ENCODE measurements at regions not wholly inside any gene's neighbourhood (a gene's known extent, or its start where the extent isn't known, plus 50 kb on each side); places are given as distances from the start of the nearest gene placed in this dataset.

DNA sequence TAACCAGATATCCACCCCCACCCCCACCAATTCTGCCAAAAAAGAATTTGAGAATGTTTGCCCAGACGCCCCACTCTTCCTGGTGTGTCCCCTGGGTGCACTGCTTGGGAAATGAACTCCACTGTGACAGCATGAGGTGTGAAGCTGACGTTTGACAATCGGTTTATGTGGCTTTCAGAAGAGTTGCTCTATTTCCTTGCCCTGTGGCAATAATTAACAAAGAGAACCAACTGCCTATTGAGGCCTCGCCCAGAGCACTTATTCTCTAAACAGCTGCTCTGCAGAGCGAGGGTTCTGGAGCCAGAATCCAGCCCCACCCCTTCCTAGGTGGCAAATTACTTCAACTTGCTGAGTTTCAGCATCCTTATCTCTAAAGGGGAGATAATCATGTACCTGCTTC, 115.8 kb upstream of the SIX3 start:
- no peak for DNase-seq

GRCh38 chr2:44826601-44827000, 114.9 kb upstream of the SIX3 start:
- DNase-seq: no peak

DNA sequence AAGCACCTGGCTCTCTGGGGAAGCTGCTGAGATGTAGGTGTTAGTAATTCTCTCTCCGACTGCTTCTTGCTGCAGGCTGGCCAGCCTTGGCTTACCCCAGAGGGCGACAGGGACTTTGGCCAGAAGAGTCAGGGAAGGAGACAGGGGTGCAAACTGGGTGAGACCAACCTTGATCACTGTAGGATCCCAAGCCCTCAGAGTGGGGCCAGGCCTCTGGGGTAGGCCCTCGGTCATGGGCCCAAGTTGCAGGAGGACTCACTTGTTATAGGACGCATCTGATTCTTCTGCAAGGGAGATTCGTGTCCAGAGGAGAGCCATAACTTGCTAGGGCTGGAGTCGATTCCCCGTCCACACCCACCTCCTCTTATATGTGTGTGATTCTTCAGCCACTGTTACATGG, 111.7 kb upstream of the SIX3 start:
- no peak for DNase-seq

DNA sequence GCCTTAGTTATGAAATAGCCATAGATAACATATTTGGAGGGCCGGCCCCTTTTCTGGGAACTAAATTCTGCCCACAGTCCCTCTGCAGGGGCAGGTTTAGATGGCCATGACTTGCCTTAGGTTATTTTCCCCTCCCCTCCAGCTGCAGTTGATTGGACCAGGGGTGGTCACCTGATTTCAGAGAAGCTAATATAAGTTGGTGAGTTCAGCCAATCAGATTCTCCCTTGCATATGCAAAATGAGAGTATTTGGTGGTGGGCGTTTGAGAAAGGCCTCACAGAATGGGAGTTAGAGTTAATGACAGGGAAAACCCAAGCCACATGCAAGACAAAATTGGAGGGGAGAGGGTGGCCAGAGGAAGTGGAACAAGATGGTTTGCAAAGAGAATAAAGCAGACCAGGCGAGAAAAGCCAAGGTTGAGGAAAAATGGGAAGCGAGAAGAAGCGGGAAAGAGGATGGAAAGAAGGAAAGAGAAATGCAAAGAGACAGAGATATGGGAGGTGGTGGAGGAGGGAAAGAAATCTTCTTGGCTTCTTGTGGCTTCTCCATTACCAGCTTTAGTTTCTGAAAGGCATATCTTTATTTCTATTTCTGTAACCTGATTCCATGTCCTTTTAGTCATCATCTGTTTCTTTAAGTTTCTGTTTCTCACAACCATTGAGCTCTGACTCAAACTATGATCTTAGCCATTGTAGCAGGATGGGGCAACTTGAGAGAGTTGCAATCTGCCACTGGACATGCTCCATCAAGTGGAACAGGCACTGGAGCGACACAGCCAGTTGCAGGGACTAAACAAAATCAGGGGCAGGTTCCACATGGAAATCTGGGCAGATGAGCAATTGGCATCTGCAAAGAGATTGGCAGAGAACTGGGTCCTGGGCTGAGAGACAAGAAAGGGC, 108.1 kb upstream of the SIX3 start:
- DNase-seq: no peak

DNA sequence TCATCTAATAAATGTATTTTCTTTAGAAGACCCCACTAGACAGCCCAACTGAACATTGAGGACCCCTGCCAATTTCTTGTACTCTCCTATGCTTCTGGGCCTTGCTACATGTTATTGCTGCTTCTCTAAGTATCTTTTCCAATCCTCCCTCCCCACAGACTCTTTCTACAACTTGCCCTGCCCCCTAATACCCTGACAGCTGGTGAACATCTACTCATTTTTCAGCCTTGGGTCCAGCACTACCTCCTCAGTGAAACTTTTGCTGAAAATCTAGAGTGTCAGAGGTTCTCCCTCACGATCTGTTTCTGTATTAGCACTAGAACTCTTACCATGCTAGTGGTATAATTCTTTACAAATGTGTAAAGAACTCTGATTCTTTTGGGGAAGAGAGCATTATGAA, 106.8 kb upstream of the SIX3 start:
- no peak for DNase-seq

- no peak for DNase-seq
Measured at GRCh38 chr2:44836174-44836573, 105.3 kb upstream of the SIX3 start.

DNA sequence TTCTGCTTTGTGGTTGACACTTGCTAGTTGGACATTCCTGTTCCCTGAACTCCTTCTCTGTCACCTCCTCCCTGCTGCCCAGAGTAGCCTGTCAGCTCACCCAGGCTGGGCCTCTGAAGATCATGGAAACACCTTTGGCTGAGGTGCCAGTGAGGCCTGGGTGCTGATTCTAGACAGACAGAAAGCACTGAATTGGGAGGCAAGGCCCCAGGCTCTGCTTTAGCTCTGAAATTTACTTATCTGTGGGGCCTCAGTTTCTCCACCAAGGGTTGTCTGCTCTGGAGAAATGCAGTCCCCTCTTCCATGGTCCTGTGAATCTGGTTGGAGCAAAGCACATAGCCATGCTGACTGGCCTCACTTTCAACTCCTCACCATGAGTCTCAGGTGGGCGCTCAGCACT, 104.6 kb upstream of the SIX3 start:
- DNase-seq: no peak

DNA sequence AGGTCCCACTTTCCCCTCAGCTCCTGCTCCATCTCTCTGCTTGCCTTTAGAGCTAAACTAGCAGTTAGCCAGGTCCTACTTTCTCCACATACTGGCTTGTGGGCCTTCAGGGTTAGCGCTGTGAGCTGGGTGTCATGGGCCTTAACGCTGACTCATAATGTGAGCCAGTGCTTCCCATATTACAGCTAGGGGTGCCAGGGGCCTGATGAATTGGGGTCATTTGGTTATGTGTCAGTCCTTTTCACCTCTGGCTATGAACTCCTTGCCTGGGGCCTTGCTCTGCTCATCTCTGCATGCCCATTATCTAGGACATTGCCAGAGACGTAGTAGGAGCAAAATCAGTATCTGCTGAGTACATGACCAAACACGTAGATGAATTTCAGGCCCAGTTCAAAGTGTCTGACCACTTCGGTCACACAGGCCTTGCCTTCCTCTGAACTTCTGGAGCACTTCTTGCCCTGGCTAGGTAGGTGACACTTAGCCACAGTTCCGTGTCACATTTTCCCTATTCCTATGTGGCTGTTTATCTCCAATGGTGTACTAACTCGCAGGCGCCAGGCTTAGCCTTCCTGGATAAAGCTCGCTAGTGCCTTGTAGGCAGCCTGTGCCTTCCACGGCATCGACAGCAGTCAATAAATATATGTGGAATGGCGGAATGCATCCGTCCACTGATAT, 103.2 kb upstream of the SIX3 start:
- DNase-seq: no peak

GRCh38 chr2:44839370-44839769, 102.1 kb upstream of the SIX3 start:
- DNase-seq: no peak

DNA sequence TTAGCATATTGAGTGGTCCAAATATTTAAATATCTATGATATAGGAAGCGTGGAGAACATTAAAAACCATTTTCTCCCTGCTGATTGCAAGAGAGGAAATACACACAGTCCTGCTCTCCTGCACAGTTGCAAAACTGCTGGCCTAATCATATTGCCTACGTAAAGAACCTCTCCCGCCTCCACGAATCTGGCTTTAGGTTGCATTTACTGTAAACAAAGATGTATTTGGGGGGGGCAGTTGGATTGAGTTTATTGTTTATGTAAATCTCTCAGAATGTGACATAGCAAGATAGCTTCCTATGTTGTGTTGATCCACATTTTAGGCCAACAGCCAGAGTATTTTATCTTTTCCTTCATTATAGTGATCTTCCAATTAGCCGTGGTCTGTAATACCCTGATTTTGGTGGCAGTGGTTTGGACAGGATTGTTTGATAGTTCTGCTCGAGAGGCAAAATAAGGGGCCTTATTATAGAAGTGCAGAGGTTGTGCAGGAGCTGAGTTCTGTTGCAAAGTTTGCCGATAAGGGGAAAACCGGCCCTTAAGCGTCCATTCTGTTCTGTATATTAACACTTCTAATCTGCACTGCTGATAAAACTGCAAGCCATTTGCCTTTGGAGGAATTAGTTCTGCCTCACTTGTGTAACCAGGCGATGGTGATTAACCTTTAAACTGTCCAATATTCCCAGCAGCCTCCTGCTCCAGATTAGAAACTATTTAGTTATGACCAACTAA, 101.6 kb upstream of the SIX3 start:
- DNase-seq: no peak

- DNase-seq: no peak
Measured at GRCh38 chr2:44840503-44840850, 101.0 kb upstream of the SIX3 start.

DNA sequence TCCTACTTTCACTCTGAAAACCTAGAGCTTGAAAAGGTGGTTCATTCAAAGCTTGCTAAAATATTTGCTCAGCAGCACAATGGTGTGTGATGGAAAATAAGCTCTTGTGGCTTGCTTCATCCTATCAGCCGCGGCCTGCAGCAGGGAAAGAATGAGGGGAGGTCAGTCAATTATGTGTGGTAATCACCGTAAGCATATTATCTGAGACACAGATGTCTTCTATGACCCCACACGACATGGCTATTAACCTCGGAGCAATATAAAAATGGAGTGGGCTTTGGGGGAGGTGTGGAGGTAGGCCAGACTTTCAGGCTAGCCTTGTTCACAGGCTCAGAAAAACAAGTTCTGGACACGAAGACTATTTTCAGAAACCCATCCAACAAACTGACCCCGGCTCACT, 98.4 kb upstream of the SIX3 start:
- DNase-seq: peak; percentile 78

DNA sequence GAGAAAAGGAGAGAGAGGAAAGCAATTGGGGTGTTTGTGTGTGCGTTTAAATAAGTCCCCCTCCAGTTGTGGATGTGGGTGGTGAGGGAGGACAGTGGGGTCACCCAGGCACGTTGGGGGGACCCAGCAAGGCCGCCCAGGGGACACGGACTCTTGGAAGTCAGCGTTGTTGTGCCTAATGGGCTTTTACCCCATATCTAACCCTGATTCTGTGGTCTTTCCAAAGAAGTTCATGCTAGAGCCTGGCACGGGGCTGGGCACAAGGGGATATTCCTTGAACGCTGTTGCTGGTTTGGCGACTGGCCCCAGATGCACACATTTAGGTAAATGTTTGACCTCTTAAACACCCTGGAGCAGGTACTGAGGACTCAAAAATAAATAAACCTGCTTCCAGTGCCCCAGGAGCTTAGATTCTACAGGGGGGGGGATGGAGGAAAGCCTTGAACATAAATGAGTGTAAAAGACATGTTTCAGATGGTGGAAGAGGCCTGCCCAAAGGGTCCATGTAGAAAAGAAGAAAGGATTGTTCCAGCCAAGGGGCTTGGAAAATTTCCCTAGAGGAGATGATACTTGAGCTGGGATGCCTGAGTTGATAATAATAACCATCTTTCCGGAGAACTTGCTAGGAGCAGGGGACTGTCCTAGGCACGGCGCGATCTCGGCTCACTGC, 97.7 kb upstream of the SIX3 start:
- no peak for DNase-seq

DNA sequence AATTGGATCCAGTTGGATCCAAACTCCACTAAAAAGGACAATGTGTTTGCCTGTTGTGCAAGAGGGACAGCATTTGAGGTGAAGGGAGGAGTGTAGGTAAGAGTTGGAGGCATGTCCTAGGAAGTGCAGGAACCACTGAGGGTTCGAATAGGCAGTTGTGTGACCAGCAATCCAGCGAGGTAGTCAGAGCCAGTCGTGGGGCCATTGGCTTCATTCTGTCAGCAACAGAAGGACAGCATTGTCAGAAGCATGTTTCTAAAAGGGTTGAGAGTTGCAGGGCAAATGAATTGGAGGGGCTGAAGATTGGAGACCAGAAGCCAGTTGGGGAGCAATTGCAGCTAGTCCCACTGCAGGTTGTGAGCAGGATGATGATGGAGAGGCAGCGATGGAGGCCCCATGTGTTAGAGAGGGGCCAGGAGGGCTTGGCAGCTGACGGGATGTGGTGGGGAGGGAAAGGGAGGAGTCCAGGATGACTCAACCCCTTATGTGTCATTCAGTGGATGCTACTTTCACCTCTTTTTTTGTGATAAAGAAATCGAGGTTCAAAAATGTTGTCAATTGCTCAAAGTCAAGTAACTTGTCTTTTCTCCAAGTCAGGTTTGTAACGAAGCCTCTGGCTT, 96.7 kb upstream of the SIX3 start:
- DNase-seq: no peak

DNA sequence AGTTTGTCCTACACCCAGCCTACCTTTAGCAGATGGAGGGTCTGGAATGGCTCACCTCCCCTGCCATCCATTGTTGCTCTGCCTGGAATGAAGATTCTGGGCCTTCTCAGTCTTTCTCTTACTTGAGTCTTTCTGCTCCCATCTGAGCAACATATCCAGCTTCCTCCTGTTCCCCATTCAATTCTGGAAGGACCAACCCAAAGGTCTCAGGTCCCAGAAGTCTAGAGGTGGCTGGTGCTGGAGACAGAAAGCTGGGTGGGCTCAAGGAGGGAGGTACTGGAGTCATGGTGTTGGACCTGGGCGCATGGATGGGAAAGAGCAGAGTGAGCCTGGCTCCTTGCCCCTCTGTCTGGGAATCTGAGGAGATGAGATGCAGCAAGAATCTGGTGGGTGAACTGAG, 93.5 kb upstream of the SIX3 start:
- no peak for DNase-seq

- DNase-seq: no peak
Measured at GRCh38 chr2:44850016-44850415, 91.5 kb upstream of the SIX3 start.

DNA sequence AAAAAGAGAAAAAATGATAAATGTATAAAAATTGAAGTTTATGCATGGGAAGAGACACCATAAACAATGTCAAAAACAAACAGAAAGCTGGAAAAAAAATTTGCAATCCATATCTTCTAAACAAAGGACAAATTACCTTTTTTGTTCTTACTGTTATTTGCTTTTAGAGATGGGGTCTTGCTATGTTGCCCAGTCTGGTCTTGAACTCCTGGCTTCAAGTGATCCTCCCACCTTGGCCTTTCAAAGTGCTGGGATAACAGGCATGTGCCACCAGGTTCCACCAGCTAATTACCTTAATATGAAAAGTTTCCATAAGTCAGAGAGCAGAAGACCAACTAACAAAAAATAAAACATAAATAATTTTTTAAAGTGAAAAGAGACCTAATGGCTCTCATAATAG, 90.0 kb upstream of the SIX3 start:
- DNase-seq: no peak

GRCh38 chr2:44852594-44852993, 88.9 kb upstream of the SIX3 start:
- DNase-seq: no peak

GRCh38 chr2:44859337-44859736, 82.2 kb upstream of the SIX3 start:
- DNase-seq: no peak

- no peak for DNase-seq
Measured at GRCh38 chr2:44866152-44866551, 75.3 kb upstream of the SIX3 start.

- DNase-seq: no peak
Measured at GRCh38 chr2:44869761-44870160, 71.7 kb upstream of the SIX3 start.

- no peak for DNase-seq
Measured at GRCh38 chr2:44877417-44877816, 64.1 kb upstream of the SIX3 start.
